Stomach (tissue), 8 donors: ENCODE measurements at regions not wholly inside any gene's neighbourhood (a gene's known extent, or its start where the extent isn't known, plus 50 kb on each side); places are given as distances from the start of the nearest gene placed in this dataset.

Experiments
- DNase-seq, 2 donors: peaks; one replicate each; pipeline versions ENCODE4 v3.0.0 to v3.0.0-alpha.2; 2013 to 2019
- H3K27ac ChIP-seq, 5 donors: fragments of 200-600 bp in 4 of 5; sonication (generic) in 4 of 5; one replicate each; pipeline ENCODE4 v1.5.1; 2013 to 2019; ENCODE audit warnings: mild to moderate bottlenecking in 1 of 5, moderate library complexity in 1 of 5
- H3K27me3 ChIP-seq, 3 donors: fragments of 200-600 bp; sonication (generic); one replicate each; pipeline ENCODE4 v1.5.1; 2017 to 2019; ENCODE audit warnings: mixed run types in 1 of 3
- H3K36me3 ChIP-seq, 4 donors: fragments of 200-600 bp; sonication (generic); 1 replicate in 3 of 4; 2 replicates in 1 of 4; pipeline ENCODE4 v1.5.1; 2016 to 2019
- H3K4me1 ChIP-seq, 4 donors: fragments of 200-600 bp; sonication (generic); one replicate each; pipeline ENCODE4 v1.5.1; 2016 to 2019
- H3K4me3 ChIP-seq, 4 donors: fragments of 200-600 bp; sonication (generic) in 3 of 4; one replicate each; pipeline ENCODE4 v1.5.1; 2016 to 2019; ENCODE audit warnings: mild to moderate bottlenecking in 1 of 4
- H3K9me3 ChIP-seq, 4 donors: fragments of 200-600 bp; sonication (generic); one replicate each; pipeline ENCODE4 v1.5.1; 2016 to 2019
- CTCF ChIP-seq, 7 experiments: fragments of 450-650 bp in 4 of 7; fragments of 200-600 bp in 3 of 7; sonication (generic) in 3 of 7; IDR thresholded peaks; one replicate each; pipeline ENCODE4 v1.5.1; 2016 to 2019; ENCODE audit warnings: antibody characterized with exemption in 7 of 7, control low read depth in 2 of 7, mild to moderate bottlenecking in 1 of 7
- EP300 ChIP-seq: sonication (generic); formaldehyde crosslinking; IDR thresholded peaks from one replicate; pipeline ENCODE4 v1.6.1; 2017; ENCODE audit warnings: antibody characterized with exemption
- POLR2A ChIP-seq, 4 donors: fragments of 450-650 bp; IDR thresholded peaks; one replicate each; pipeline ENCODE4 v1.6.1; 2016; ENCODE audit warnings: antibody characterized with exemption in 4 of 4, control low read depth in 2 of 4, mild to moderate bottlenecking in 1 of 4, moderate library complexity in 1 of 4
- POLR2AphosphoS5 ChIP-seq, 3 donors: sonication (generic); formaldehyde crosslinking; IDR thresholded peaks; one replicate each; pipeline ENCODE4 v1.6.1; 2016; ENCODE audit warnings: antibody characterized with exemption in 3 of 3
- WGBS, 5 donors: extraction: QIAGEN DNeasy Blood & Tissue Kit in 3 of 5; methylation state at CpG; one replicate each; pipeline versions ENCODE4 v1.1.5 to v1.1.7; 2013 to 2018; 5-methylcytosine and 5-hydroxymethylcytosine counted together
- intact Hi-C: fragments of 100-400 bp; cut with DNase I; formaldehyde crosslinking; loops from one replicate; pipeline ENCODE4 v1.15.1; 2023; ENCODE audit warnings: low total_unique reads
- donor health status: healthy with polysubstance abuse.
- donor health status: Bipolar disorder and iron deficiency.
- donor health status: healthy.

- intact Hi-C loops = no loop called here
- peak in 1 of 2 donors; percentile 30 for DNase-seq
Measured at GRCh38 chr22:25437414-25438160, 126.9 kb upstream of the GRK3 start.

GRCh38 chr22:25447067-25447685 is 117.3 kb upstream of the GRK3 start:
- no peaks in the 10 kb centered on the region for H3K27me3 ChIP-seq
- H3K9me3 ChIP-seq = no peaks in the 10 kb centered on the region
- intact Hi-C loops = no loop called here
- DNase-seq = peak in 1 of 2 donors; percentile 29
- H3K4me3 ChIP-seq = no peak overlapping the region
- 20 to 57% (median 51%) methylated on average over 4 of the region's 4 CpGs for WGBS, 5 donors
- peaks cover 12 to 37% (median 31%) of the 10 kb centered on the region in 4 donors for H3K4me1 ChIP-seq
- TF ChIP-seq POLR2AphosphoS5 (IDR thresholded peaks at IDR 0.05) = no peak
- no peak for TF ChIP-seq EP300
- no peak for TF ChIP-seq CTCF (IDR thresholded peaks at IDR 0.05)
- TF ChIP-seq POLR2A (IDR thresholded peaks at IDR 0.05) = no peak
- peaks cover 0 to 6% (median 0%) of the 10 kb centered on the region in 4 donors for H3K36me3 ChIP-seq
- no peak overlapping the region for H3K27ac ChIP-seq

More at GRCh38 chr22:25437414-25438160, 126.9 kb upstream of the GRK3 start:
- no peaks in the 10 kb centered on the region for H3K36me3 ChIP-seq
- no peaks in the 10 kb centered on the region for H3K9me3 ChIP-seq
- WGBS, 5 donors = 54 to 70% (median 59%) methylated on average over 7 to 8 of the region's 8 CpGs
- no peak overlapping the region for H3K27ac ChIP-seq
- no peaks in the 10 kb centered on the region for H3K4me1 ChIP-seq
- H3K4me3 ChIP-seq = no peak overlapping the region
- TF ChIP-seq CTCF (IDR thresholded peaks at IDR 0.05) = no peak
- TF ChIP-seq POLR2A (IDR thresholded peaks at IDR 0.05) = no peak
- no peak for TF ChIP-seq EP300
- no peak for TF ChIP-seq POLR2AphosphoS5 (IDR thresholded peaks at IDR 0.05)
- no peaks in the 10 kb centered on the region for H3K27me3 ChIP-seq

- DNase-seq = peak; percentile 93 to 96
- intact Hi-C loops = no loop called here
- Histone ChIP-seq H3K27me3 (no peaks in the 10 kb centered on the region), H3K27ac (peak overlapping the region; percentile 22 to 86 (median 77)), H3K9me3 (no peaks in the 10 kb centered on the region), H3K4me1 (peaks cover 12 to 44% (median 34%) of the 10 kb centered on the region in 4 donors), H3K36me3 (peaks cover 0 to 6% (median 0%) of the 10 kb centered on the region in 4 donors), H3K4me3 (peak overlapping the region; percentile 68 to 73 (median 72))
- WGBS, 5 donors = 4 to 9% (median 5%) methylated on average over 14 to 30 of the region's 30 CpGs
- TF ChIP-seq POLR2AphosphoS5 (IDR thresholded peaks at IDR 0.05) (peak; percentile 17 to 88 (median 37)), CTCF (IDR thresholded peaks at IDR 0.05) (peak in 5 of 7 experiments; percentile 88 to 97 (median 91)), EP300 (no peak), POLR2A (IDR thresholded peaks at IDR 0.05) (no peak)
Measured at GRCh38 chr22:25447686-25448434, 116.6 kb upstream of the GRK3 start.

- Histone ChIP-seq H3K4me3 (peak overlapping the region; percentile 68 to 73 (median 72)), H3K27me3 (no peaks in the 10 kb centered on the region), H3K9me3 (no peaks in the 10 kb centered on the region), H3K27ac (peak overlapping the region in 4 of 5 donors; percentile 75 to 86 (median 80)), H3K36me3 (peaks cover 0 to 8% (median 4%) of the 10 kb centered on the region in 4 donors), H3K4me1 (peaks cover 12 to 44% (median 34%) of the 10 kb centered on the region in 4 donors)
- DNase-seq = peak in 1 of 2 donors; percentile 57
- intact Hi-C loops = no loop called here
- 1% methylated on average over 12 to 16 of the region's 16 CpGs for WGBS, 5 donors
- no peak for TF ChIP-seq CTCF (IDR thresholded peaks at IDR 0.05)
- TF ChIP-seq POLR2A (IDR thresholded peaks at IDR 0.05) = no peak
- no peak for TF ChIP-seq POLR2AphosphoS5 (IDR thresholded peaks at IDR 0.05)
Measured at GRCh38 chr22:25448435-25449051, 115.9 kb upstream of the GRK3 start.
